BE2C (cell line): ENCODE measurements at regions not wholly inside any gene's neighbourhood (a gene's known extent, or its start where the extent isn't known, plus 50 kb on each side); places are given as distances from the start of the nearest gene placed in this dataset.

Experiments
- DNase-seq: peaks from one replicate; pipeline ENCODE4 v3.0.0-alpha.2; 2020
- H3K27me3 ChIP-seq: fragments of 250-450 bp; sonication (Bioruptor Pico); 2 replicates; pipeline ENCODE4 v1.5.1; 2020; ENCODE audit warnings: mild to moderate bottlenecking
- H3K36me3 ChIP-seq: fragments of 250-450 bp; sonication (Bioruptor Pico); 2 replicates; pipeline ENCODE4 v1.5.1; 2020; ENCODE audit warnings: mild to moderate bottlenecking
- H3K4me1 ChIP-seq: fragments of 250-450 bp; sonication (Bioruptor Pico); 2 replicates; pipeline ENCODE4 v1.5.1; 2020
- H3K4me3 ChIP-seq: 2 replicates; pipeline ENCODE4 v1.5.1; 2011; ENCODE audit warnings: low read depth, low read length
- H3K9me3 ChIP-seq: fragments of 250-450 bp; sonication (Bioruptor Pico); 2 replicates; pipeline ENCODE4 v1.5.1; 2020
- TF ChIP-seq, protein P1 (sequence below): IDR thresholded peaks from 2 replicates; pipeline ENCODE4 v1.5.1; 2012; ENCODE audit warnings: mild to moderate bottlenecking, low read depth, low read length

DNA sequence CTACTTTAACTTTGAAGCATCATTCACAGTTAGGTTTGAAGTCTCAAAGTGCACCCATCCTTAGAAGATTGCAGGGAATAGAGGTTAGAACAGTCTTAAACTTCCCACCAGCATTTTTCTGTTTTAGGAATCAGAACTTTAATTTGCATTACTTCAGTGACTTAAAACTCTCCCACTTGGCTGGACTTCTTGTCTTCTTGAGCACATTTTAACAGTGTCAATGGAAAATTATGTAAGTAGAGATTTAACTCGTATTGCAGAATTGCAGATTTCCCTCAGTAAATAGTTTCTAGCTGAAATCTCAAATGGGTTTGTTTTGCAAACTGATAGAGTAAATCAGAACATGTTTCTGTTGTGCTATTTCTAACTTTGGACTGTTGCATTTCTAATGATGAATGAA is 369.6 kb downstream of the OTOL1 start:
- no peaks in the 10 kb centered on the region for H3K36me3 ChIP-seq
- H3K27me3 ChIP-seq: no peaks in the 10 kb centered on the region
- H3K4me3 ChIP-seq: no peak overlapping the region
- H3K4me1 ChIP-seq: no peaks in the 10 kb centered on the region
- no peak for DNase-seq
- TF ChIP-seq, protein P1, sequence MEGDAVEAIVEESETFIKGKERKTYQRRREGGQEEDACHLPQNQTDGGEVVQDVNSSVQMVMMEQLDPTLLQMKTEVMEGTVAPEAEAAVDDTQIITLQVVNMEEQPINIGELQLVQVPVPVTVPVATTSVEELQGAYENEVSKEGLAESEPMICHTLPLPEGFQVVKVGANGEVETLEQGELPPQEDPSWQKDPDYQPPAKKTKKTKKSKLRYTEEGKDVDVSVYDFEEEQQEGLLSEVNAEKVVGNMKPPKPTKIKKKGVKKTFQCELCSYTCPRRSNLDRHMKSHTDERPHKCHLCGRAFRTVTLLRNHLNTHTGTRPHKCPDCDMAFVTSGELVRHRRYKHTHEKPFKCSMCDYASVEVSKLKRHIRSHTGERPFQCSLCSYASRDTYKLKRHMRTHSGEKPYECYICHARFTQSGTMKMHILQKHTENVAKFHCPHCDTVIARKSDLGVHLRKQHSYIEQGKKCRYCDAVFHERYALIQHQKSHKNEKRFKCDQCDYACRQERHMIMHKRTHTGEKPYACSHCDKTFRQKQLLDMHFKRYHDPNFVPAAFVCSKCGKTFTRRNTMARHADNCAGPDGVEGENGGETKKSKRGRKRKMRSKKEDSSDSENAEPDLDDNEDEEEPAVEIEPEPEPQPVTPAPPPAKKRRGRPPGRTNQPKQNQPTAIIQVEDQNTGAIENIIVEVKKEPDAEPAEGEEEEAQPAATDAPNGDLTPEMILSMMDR: no peak
- H3K9me3 ChIP-seq: no peaks in the 10 kb centered on the region

DNA sequence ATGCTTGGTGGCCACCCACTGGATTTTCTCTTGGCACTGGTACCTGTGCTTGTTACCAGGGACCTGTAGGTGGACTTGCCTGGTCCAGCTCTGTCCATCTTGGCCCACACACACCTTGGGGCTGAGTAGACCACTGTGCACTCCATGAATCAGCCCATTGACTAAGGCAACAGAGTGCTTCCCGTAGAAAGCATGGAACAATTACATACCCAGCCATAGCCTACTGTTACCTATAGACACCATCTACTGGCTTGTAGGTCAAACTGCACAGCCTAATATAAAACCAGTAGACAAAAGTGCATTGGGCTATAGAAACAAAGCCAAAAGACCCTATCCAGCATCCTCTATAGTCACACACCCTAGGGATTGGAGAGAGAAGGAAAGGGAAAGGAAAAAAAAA is 378.9 kb downstream of the OTOL1 start:
- no peak overlapping the region for H3K4me3 ChIP-seq
- no peak for DNase-seq

DNA sequence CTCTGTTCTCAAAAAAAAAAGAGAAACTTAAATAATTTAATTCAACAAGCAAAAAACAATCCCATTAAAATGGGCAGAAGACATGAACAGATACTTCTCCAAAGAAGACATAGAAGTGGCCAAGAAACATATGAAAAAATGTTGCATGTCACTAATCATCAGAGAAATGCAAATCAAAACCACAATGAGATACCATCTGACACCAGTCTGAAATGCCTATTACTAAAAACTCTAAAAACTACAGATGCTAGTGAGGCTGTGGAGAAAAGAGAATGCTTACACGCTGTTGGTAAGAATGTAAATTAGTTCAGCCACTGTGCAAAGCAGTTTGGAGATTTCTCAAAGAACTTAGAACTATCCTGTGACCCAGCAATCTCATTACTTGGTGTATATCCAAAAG is 382.9 kb downstream of the OTOL1 start:
- DNase-seq: no peak
- Histone ChIP-seq H3K27me3 (no peaks in the 10 kb centered on the region), H3K4me1 (no peaks in the 10 kb centered on the region), H3K36me3 (no peaks in the 10 kb centered on the region), H3K4me3 (no peak overlapping the region), H3K9me3 (no peaks in the 10 kb centered on the region; the same call in 1 of the 2 replicates)
- TF ChIP-seq, protein P1: no peak

More for the DNA sequence above, 378.9 kb downstream of the OTOL1 start:
- no peaks in the 10 kb centered on the region for H3K9me3 ChIP-seq
- H3K4me1 ChIP-seq: no peaks in the 10 kb centered on the region
- no peaks in the 10 kb centered on the region for H3K27me3 ChIP-seq
- TF ChIP-seq, protein P1: no peak
- H3K36me3 ChIP-seq: no peaks in the 10 kb centered on the region

DNA sequence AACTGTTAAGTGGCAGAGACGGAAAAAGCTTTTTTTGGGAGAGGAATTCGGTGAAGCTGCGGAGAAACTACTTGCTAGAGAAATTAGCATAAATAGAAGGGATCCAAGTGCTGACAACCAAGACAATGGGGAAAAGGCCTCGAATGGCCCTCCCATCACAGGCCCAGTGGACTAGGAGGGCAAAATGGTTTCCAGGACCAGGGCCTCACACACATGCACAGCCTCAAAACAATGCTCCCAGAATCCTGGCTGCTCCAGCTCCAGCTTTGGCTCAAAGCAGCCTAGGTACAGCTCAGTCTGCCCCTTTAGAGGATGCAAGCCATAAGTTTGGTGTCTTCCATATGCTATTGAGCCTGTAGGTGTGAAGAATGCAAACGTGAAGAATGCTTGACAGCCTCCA is 388.2 kb downstream of the OTOL1 start:
- Histone ChIP-seq H3K36me3 (no peaks in the 10 kb centered on the region), H3K27me3 (no peaks in the 10 kb centered on the region), H3K9me3 (no peaks in the 10 kb centered on the region; the same call in 1 of the 2 replicates), H3K4me3 (no peak overlapping the region), H3K4me1 (no peaks in the 10 kb centered on the region)
- no peak for DNase-seq
- TF ChIP-seq, protein P1: no peak

DNA sequence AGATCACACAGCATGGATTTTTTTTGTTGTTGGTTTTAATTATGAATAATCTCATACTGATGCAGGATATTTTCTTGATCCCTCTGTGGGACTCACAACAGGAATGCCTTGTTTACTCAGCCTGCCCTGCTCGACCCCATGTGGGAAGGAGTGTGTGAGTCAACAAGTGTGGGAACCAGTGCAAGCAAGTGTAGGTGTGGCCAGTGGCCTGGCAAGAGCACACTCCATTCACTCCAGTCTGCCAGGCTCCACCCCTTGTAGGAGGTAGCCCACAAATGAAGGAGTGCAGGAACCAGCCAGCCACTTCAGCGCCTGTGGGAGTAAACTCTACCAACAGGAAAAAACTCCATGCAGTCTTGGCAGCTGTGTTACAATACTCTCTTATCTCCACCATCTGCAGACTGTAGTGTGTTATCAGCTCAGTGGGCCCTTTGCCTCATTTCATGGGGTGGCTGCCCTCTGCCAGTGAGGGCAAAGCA is 393.6 kb downstream of the OTOL1 start:
- Histone ChIP-seq H3K36me3 (no peaks in the 10 kb centered on the region), H3K4me1 (peaks cover 14% of the 10 kb centered on the region), H3K9me3 (no peaks in the 10 kb centered on the region; the same call in 1 of the 2 replicates), H3K27me3 (no peaks in the 10 kb centered on the region), H3K4me3 (no peak overlapping the region)
- DNase-seq: peak; percentile 71
- TF ChIP-seq, protein P1: no peak

DNA sequence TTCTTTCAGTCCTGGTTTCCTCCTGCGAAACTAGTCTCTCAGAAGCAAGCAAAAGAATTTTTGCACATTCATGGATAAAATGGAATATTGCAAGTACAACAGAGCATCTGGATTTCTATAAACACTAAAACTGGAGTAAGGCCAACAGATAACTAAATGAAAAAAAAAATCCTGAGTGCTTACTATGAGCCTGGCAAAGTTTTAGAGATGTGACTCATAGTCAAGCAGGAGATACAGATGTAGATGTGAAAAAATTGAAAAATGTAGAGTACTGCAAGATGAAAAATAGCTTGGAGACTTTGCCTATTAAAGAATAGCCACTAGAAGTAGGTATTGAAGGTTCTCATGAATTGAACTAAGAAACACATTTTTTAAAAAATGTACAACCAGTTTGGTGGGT is 397.4 kb downstream of the OTOL1 start:
- TF ChIP-seq, protein P1: no peak
- H3K4me3 ChIP-seq: no peak overlapping the region
- no peaks in the 10 kb centered on the region for H3K27me3 ChIP-seq
- no peaks in the 10 kb centered on the region for H3K9me3 ChIP-seq
- no peak for DNase-seq
- H3K36me3 ChIP-seq: no peaks in the 10 kb centered on the region
- H3K4me1 ChIP-seq: peaks cover 14% of the 10 kb centered on the region
